GM19397 (cell line): ENCODE measurements at regions not wholly inside any gene's neighbourhood (a gene's known extent, or its start where the extent isn't known, plus 50 kb on each side); places are given as distances from the start of the nearest gene placed in this dataset.
"Not testable (repeated sequence)": the region's sequence is repeated elsewhere in the genome, so short reads cannot be mapped to it uniquely, and the experiment has no call there.

Experiments
- ATAC-seq: cut with Tn5 transposase; IDR thresholded peaks from one replicate; pipeline ENCODE4 v1.9.1; 2021; ENCODE audit warnings: mild to moderate bottlenecking, moderate library complexity; ENCODE audit not compliant: unreplicated experiment

DNA sequence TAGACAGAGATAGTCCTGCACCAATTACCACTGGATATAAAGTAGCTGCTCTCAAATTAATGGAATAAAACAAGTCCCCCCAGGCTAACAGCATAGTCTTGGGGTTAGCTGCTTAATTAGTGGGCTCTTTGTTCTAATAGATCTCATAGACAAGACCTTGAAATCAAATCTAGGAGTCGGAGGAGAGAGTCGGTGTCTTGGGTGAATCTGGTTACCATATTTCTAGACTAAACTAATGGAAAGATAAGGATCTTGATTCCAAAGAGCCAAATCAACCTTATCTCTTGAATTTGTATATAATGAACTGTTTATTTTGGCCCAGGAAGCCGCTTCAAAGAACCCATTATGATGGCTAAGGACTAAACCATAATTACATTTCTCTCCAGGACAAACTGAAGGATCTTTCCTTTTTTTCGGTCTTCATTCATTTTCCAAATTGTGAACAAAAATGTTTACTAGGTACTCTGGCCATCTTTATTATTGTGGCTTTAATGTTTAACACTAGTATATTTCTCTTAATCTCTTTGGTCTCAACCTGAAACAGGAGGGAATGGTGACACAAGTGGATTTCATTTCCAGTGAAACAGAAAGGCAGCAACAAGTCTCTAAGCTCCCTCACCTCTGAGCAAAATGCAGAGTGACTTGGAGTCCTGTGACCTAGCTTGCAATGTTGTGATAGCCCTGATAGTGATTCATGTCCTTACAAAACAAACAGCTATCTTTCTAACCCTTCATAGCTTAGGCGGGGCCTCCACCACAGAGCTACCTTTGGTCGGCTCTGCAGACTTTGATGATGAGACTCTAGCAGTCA lies 137.9 kb upstream of the PARD3B start:
- no peak for ATAC-seq

DNA sequence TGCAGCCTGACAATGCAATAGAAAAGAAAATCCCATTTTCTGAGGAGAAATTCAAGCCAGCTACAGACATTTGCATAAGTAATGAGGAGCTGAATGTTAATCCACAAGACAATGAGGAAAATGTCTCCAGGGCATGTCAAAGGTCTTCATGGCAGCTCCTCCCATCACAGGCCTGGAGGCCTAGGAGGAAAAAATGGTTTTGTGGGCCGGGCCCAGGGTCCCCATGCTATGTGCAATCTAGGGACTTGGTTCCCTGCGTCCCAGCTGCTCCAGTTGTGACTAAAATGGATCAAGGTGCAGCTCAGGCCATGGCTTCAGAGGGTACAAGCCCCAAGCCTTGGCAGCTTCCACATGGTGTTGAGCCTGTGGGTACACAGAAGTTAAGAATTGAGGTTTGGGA lies 132.5 kb upstream of the PARD3B start:
- ATAC-seq = not testable (repeated sequence)

DNA sequence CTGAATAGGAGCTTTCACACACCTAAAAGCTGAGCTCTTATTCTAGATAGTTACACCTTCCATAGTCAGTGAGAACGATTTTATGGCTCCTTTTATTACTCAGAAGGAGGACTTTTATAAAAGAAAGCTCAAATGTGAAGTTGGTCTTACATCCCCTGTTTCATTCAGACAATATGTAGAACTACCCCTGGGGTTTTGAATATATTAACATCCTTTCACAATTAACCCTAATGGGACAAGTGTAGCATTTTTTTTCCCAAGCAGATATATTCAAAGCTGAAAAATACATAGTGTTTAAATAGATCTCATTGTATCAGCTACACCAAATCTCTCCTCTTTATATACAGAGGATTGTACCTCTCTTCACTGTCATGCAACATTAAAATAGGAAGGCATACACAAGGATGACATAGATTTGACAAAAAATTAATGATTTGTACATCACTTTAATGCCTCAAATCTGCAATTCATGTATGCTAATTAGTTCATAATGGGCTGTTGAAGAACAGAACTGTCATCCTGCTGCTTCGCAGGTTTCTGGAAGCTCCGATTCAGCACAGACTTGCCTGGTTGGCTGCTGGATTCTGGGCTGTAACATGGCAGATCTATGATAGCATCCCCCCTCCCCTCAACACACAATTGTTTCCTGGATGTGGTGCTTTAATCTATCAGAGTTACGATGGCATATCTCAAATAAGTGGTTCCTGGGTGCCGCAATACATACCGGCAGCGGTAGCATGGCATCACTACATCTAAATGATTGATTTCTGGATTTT lies 129.7 kb upstream of the PARD3B start:
- no peak for ATAC-seq

DNA sequence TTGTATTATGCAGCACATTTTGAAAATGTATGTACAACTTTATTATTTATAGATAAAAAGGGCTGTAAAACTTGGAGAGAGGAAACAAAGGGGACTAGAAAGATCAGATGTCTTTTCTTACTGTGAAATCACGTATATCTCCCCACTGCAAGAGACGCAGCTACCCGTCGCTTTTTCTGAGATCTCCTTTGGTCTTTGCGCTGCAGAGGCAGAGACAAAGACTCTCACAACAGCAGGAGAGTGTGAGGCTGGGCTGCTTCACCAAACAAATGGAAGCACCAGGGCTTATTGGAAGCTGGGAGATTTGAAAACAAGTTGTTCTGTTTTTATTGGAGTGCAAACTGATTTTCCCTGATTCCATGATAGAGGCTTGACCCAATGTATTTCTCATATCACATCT lies 129.0 kb upstream of the PARD3B start:
- ATAC-seq = no peak

GRCh38 chr2:204425821-204426220 lies 119.5 kb upstream of the PARD3B start:
- ATAC-seq = no peak

DNA sequence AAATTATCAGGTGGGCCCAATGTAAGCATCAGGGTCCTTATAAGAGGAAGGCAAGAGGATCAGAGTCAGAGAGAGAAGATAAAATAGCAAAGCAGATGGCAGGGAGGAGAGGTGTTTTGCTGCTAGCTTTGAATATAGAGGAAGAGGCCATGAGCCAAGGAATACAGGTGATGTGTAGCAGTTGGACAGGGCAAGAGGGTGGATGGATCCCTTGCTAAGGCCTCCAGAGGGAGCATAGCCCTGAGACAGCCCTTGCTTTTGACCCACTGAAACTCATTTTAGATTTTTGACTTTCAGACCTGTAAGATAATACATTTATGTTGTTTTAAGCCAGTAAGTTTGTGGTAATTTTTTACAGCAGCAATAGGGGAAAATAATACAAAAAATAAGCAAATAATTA lies 116.6 kb upstream of the PARD3B start:
- no peak for ATAC-seq

DNA sequence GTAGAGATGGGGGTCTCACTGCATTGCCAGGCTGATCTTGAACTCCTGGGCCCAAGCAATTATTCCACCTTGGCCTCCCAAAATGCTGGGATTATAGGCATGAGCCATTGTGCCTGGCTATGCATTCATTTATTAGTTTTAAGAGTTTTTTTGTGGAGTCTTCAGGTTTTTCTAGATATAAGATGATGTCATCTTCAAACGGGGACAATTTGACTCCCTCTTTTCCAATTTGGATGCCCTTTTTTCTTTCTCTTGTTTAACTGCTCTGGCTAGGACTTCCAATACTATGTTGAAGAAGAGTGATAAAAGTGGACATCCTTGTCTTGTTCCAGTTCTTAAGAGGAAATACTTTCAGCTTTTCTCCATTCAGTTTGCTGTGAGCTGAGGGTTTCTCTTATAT lies 113.7 kb upstream of the PARD3B start:
- no peak for ATAC-seq

DNA sequence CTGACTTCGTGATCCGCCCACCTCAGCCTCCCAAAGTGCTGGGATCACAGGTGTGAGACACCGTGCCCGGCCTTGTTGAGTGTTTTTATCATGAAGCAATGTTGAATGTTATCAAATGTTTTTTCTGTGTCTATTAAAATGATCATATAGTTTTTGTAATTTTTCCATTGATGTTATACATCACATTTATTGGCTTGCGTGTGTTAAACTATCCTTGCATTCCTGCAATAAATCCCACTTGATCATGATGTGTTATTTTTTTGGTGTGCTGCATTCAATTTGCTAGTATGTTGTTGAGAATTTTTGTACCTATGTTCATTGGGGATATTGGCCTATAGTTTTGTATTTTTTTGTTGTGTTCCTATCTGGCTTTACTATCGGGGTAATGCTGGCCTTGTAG lies 113.1 kb upstream of the PARD3B start:
- no peak for ATAC-seq

DNA sequence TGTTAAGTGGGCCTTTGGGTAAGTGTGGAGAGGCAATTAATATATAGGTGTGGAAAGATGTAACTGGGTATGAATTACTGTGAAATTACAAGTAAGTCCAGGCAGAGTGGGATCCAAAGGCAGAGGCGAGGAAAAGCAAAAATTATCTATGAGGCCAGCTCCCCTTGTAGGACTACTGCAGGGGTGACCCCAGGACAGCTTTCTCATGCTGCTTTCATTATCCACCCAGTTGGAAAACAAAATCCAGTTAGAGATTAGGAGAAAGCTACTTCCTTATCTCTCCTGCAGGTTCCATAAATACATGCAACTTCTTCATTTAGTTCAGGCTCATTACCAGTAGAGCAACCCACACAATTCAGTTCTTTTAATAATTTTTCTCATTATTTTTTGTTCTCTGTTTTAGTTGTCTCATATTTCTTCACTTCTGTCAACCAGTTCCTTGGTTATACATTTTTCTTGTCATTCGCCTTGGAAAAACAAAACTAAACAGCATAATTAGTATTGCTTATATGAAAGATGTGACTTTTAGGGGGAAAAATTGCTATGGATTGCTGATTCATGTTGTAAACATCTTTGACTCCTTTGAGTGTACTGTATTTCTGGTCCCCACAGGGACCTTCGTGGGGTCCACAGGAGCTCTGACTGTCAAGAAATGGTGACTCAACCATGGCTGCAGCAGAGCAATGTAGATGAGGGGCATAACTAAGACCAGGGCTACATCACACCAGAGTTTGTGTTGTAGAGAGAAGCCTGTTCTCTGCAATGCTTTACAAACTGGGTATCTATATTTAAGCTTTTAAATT lies 110.4 kb upstream of the PARD3B start:
- no peak for ATAC-seq

GRCh38 chr2:204436230-204436629 lies 109.0 kb upstream of the PARD3B start:
- no peak for ATAC-seq

GRCh38 chr2:204437408-204437807 lies 107.9 kb upstream of the PARD3B start:
- no peak for ATAC-seq

DNA sequence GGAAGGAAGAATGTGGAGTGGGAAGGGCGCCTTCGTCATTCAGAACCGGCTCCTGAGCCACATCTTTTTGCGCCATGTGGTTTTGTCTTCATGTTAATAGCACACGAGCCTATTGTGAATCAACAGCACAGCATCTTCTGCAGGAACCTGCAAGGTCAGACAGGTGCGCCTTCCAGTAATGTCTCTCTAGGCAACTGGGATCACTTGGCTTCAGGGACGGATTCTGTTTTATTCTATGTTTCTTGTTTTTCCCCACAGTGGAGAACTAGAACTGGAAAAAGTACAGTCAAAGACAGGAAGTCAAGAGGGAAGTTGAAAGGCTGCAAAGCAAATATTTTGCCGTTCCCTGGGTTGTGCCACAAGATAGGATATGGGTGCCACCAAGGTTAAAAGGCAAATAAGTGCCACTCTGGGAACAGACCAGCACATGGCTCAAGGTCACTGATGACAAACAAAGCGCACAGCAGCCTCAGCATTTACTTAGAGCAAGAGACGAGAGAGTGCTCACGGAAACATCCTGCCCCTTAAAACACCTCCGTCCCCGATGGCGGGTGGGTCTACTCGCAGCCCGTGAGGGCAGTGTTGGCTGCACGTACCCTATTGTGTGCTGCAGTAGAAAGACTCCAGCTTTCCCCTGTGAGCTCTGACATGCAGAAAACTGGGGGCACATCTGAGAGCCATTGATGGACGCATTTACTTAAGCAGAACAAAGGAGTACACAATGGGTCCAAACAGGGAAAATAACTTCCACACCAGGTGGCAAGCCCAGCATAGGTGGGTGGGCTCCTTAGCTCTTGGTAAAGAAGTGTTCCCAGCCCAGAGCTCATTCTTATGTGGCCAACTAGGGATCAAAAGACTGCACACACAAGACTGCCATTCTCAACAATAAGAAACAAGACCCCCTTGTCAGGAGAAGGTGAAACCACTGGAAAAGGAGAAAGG lies 107.2 kb upstream of the PARD3B start:
- ATAC-seq = no peak

- no peak for ATAC-seq
These were observed 104.0 kb upstream of the PARD3B start for GRCh38 chr2:204441316-204441715.

DNA sequence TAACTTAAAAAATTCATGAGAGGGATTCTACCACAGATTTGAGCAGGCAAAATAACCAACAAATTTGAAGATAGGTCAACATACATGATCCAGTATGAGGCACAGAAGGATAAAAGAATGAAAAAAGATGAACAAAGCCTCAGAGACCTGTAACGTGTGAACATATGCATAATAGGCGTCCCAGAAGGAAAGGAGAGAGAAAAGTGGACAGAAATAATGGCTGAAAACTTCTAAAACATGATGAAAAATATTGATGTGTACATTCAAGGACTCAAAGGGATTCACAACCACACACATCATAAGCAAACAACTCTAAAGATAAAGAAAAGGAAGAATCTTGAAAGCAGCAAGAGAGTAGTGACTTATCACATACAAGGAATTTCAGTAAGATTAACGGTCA lies 100.1 kb upstream of the PARD3B start:
- ATAC-seq = no peak

DNA sequence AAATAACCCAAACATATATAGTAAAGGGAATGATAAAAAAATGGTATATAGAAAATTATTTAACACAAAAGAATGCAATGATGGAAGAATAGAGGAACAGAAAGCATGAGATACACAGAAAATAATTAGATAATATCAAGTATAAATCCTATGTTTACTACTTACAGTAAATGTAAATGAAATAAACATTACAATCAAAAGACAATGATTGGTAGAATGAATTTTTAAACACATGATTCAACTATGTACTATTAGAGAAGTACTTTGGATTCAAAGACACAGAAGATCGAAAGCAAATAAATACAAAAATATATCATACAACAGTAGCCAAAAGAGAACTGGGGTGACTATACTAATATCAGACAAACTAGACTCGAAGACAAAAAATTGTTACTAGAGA lies 97.6 kb upstream of the PARD3B start:
- no peak for ATAC-seq

DNA sequence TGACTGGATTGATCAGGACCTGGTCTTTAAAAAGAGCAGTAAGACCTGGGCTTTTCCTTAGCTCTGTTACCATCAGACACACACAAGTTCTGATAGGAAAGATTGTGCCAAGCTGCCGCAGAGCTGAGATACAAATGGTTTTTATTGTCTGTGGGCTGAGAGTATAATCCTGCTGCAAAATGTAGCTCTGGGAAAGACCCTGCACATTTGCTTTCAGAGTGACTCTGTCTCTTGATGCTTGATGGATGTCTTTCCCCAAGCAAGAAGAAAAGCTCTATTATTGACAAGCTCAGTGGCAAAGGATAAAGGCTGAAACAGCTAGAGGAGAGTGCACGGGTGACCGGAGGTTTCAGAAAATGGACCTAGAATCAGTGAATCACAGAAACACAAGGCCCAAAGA lies 95.3 kb upstream of the PARD3B start:
- no peak for ATAC-seq

GRCh38 chr2:204451766-204452165 lies 93.5 kb upstream of the PARD3B start:
- ATAC-seq = no peak

GRCh38 chr2:204452464-204453023 lies 92.7 kb upstream of the PARD3B start:
- no peak for ATAC-seq

DNA sequence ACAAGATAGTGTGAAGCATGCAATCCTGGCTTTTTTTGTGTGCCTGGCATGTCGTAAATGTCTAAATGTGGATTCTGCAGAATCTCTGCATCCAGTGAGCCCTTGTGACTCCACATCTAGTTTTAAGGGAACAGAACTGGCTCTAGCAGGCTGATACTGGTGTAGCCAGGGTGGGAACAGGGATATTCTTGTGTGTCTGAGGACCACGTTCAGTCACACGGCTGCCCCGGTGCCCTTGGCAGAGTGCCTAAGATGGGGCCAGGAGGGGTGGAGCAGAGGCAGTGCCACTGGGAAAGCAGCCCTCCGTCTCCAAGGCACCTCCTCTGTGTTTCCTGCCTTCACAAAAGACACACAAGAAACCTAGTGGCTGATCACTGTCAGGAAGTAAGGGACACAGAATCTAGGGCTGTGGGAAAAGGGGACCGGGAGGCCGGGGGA lies 91.5 kb upstream of the PARD3B start:
- no peak for ATAC-seq
